HEK293 (cell line): ENCODE measurements at regions not wholly inside any gene's neighbourhood (a gene's known extent, or its start where the extent isn't known, plus 50 kb on each side); places are given as distances from the start of the nearest gene placed in this dataset.

Source experiments
- CTCF ChIP-seq: fragments of 450-650 bp; formaldehyde crosslinking; IDR thresholded peaks from 2 replicates; pipeline ENCODE4 v1.5.1; 2016; ENCODE audit warnings: missing biosample characterization, missing genetic modification characterization
- INSM2 ChIP-seq: fragments of 450-650 bp; formaldehyde crosslinking; IDR thresholded peaks from 2 replicates; pipeline ENCODE4 v1.5.1; 2016; ENCODE audit warnings: missing biosample characterization, missing genetic modification characterization
- PRDM6 ChIP-seq: fragments of 450-650 bp; formaldehyde crosslinking; IDR thresholded peaks from 2 replicates; pipeline ENCODE4 v1.5.1; 2017; ENCODE audit warnings: missing biosample characterization, missing genetic modification characterization
- SP7 ChIP-seq: fragments of 450-650 bp; formaldehyde crosslinking; IDR thresholded peaks from 2 replicates; pipeline ENCODE4 v1.5.1; 2016; ENCODE audit warnings: missing biosample characterization, missing genetic modification characterization
- TCF7L2 ChIP-seq: IDR thresholded peaks from 2 replicates; pipeline ENCODE4 v1.6.1; 2011; ENCODE audit warnings: low read depth, mild to moderate bottlenecking, inconsistent platforms, low read length, moderate library complexity, borderline replicate concordance
- WT1 ChIP-seq: fragments of 450-650 bp; formaldehyde crosslinking; IDR thresholded peaks from 2 replicates; pipeline ENCODE4 v1.5.1; 2016; ENCODE audit warnings: missing biosample characterization, missing genetic modification characterization
- ZBTB7A ChIP-seq: fragments of 450-650 bp; formaldehyde crosslinking; IDR thresholded peaks from 2 replicates; pipeline ENCODE4 v1.5.1; 2016; ENCODE audit warnings: low read depth, missing biosample characterization, missing genetic modification characterization
- ZFP3 ChIP-seq: fragments of 450-650 bp; formaldehyde crosslinking; IDR thresholded peaks from 2 replicates; pipeline ENCODE4 v1.5.1; 2016; ENCODE audit warnings: low read depth, missing biosample characterization, missing genetic modification characterization
- ZNF10 ChIP-seq: fragments of 450-650 bp; formaldehyde crosslinking; IDR thresholded peaks from 2 replicates; pipeline ENCODE4 v1.5.1; 2017; ENCODE audit warnings: missing biosample characterization, missing genetic modification characterization
- ZNF2 ChIP-seq: fragments of 450-650 bp; formaldehyde crosslinking; IDR thresholded peaks from 2 replicates; pipeline ENCODE4 v1.5.1; 2016; ENCODE audit warnings: missing biosample characterization, missing genetic modification characterization
- ZNF274 ChIP-seq, 2 experiments: fragments of 200-500 bp in 1 of 2; fragments of 450-650 bp in 1 of 2; sonication (Bioruptor generic) in 1 of 2; formaldehyde crosslinking in 1 of 2; IDR thresholded peaks; 2 replicates each; pipeline versions ENCODE4 v1.5.1 to v1.6.1; 2014 to 2016; ENCODE audit warnings: borderline replicate concordance in 1 of 2, inconsistent platforms in 1 of 2, low read length in 1 of 2, missing biosample characterization in 1 of 2, missing genetic modification characterization in 1 of 2
- ZNF324 ChIP-seq: fragments of 450-650 bp; formaldehyde crosslinking; IDR thresholded peaks from 2 replicates; pipeline ENCODE4 v1.5.1; 2016; ENCODE audit warnings: missing biosample characterization, missing genetic modification characterization
- ZNF416 ChIP-seq: fragments of 450-650 bp; formaldehyde crosslinking; IDR thresholded peaks from 2 replicates; pipeline ENCODE4 v1.5.1; 2016; ENCODE audit warnings: missing biosample characterization, missing genetic modification characterization

GRCh38 chr12:17802657-17803641, 287.0 kb downstream of the RERGL start:
- TF ChIP-seq SP7 (tag by site-specific recombination) (no peak), ZNF10 (tag by site-specific recombination) (no peak), WT1 (tag by site-specific recombination) (no peak), CTCF (tag by site-specific recombination) (no peak), ZNF416 (tag by site-specific recombination) (no peak), TCF7L2 (no peak), PRDM6 (tag by site-specific recombination) (no peak), ZBTB7A (no peak), ZNF2 (no peak), ZFP3 (tag by site-specific recombination) (no peak), ZNF324 (tag by site-specific recombination) (no peak), ZNF274 (IDR thresholded peaks at IDR 0.05; ENCODE audit: low read length) (no peak), ZNF274 (tag by site-specific recombination; IDR thresholded peaks at IDR 0.05; ENCODE audit: borderline replicate concordance) (no peak), INSM2 (tag by site-specific recombination) (no peak)
